ENCODE measurements at regions not wholly inside any gene's neighbourhood (a gene's known extent, or its start where the extent isn't known, plus 50 kb on each side); places are given as distances from the start of the nearest gene placed in this dataset.

DNA sequence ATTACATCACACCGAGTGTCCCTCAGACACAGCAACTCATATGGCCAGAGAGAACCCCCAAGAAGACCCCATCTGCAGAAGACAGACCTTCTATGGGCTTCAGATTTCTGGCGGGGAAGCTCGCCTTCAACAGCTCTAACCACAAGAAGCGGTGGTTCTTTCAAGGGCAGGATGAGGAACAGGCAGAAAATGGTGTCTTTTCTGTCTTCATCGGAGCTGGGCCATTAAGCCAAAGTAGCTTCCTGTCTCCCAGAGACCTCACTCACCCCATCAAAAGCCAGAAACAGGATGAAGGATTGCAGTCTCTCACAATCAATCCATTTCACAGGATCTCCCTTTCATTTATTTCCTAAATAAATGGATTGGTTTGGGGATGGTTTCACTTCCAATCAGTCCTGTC is 149.1 kb downstream of the HERPUD2 start:
- no peak for TF ChIP-seq POU2F2 (IDR thresholded peaks at IDR 0.05; ENCODE audit: low read depth, low read length)
- no peak for TF ChIP-seq POLR2A (IDR thresholded peaks at IDR 0.05; ENCODE audit: low read depth, low read length)
- no peak for TF ChIP-seq POLR2AphosphoS5 (IDR thresholded peaks at IDR 0.05; ENCODE audit: low read depth, low read length)
- TF ChIP-seq TAF1 (IDR thresholded peaks at IDR 0.05; ENCODE audit: low read depth, low read length) = no peak
- TF ChIP-seq SPI1 (IDR thresholded peaks at IDR 0.05; ENCODE audit: low read depth, low read length) = no peak
- no peak for TF ChIP-seq PAX5 (IDR thresholded peaks at IDR 0.05; ENCODE audit: insufficient read depth, low read length, severe bottlenecking)

Measured in GM12891 (cell line).